Breast epithelium (tissue), 4 donors: ENCODE measurements at regions not wholly inside any gene's neighbourhood (a gene's known extent, or its start where the extent isn't known, plus 50 kb on each side); places are given as distances from the start of the nearest gene placed in this dataset.

ENCODE experiments used
- DNase-seq, 2 donors: peaks; one replicate each; pipeline ENCODE4 v3.0.0-alpha.2; 2019; ENCODE audit warnings: low spot score in 2 of 2
- H3K27ac ChIP-seq, 2 donors: fragments of 200-600 bp; sonication (generic) in 1 of 2; one replicate each; pipeline ENCODE4 v1.5.1; 2016 to 2019; ENCODE audit warnings: mild to moderate bottlenecking in 1 of 2
- H3K27me3 ChIP-seq, 2 donors: fragments of 200-600 bp; sonication (generic) in 1 of 2; one replicate each; pipeline versions ENCODE4 v1.5.1 to v1.6.0; 2017 to 2019; ENCODE audit warnings: control low read depth in 1 of 2, mild to moderate bottlenecking in 1 of 2
- H3K36me3 ChIP-seq: fragments of 200-600 bp; one replicate; pipeline ENCODE4 v1.5.1; 2019
- H3K4me1 ChIP-seq, 2 donors: fragments of 200-600 bp; sonication (generic); one replicate each; pipeline ENCODE4 v1.5.1; 2016 to 2019; ENCODE audit warnings: control low read depth in 1 of 2
- H3K4me3 ChIP-seq, 3 donors: fragments of 200-600 bp; sonication (generic); 1 replicate in 2 of 3; 2 replicates in 1 of 3; pipeline ENCODE4 v1.5.1; 2016 to 2019; ENCODE audit warnings: mild to moderate bottlenecking in 3 of 3, moderate library complexity in 2 of 3
- H3K9me3 ChIP-seq, 2 donors: fragments of 200-600 bp; sonication (generic) in 1 of 2; one replicate each; pipeline ENCODE4 v1.5.1; 2016 to 2019; ENCODE audit warnings: control low read depth in 1 of 2
- POLR2A ChIP-seq: fragments of 450-650 bp; IDR thresholded peaks from one replicate; pipeline ENCODE4 v1.6.1; 2016; ENCODE audit warnings: antibody characterized with exemption, mild to moderate bottlenecking, moderate library complexity
- POLR2AphosphoS5 ChIP-seq, 3 donors: sonication (generic); formaldehyde crosslinking; IDR thresholded peaks; one replicate each; pipeline ENCODE4 v1.6.1; 2017; ENCODE audit warnings: antibody characterized with exemption in 3 of 3
- intact Hi-C: fragments of 100-400 bp; cut with DNase I; formaldehyde crosslinking; loops from one replicate; pipeline ENCODE4 v1.15.1; 2023; ENCODE audit warnings: low total_unique reads
- TF ChIP-seq, protein P1 (sequence below), 3 donors: fragments of 450-650 bp; IDR thresholded peaks; one replicate each; pipeline ENCODE4 v1.5.1; 2016 to 2017; ENCODE audit warnings: antibody characterized with exemption in 3 of 3, mild to moderate bottlenecking in 3 of 3, moderate library complexity in 3 of 3

DNA sequence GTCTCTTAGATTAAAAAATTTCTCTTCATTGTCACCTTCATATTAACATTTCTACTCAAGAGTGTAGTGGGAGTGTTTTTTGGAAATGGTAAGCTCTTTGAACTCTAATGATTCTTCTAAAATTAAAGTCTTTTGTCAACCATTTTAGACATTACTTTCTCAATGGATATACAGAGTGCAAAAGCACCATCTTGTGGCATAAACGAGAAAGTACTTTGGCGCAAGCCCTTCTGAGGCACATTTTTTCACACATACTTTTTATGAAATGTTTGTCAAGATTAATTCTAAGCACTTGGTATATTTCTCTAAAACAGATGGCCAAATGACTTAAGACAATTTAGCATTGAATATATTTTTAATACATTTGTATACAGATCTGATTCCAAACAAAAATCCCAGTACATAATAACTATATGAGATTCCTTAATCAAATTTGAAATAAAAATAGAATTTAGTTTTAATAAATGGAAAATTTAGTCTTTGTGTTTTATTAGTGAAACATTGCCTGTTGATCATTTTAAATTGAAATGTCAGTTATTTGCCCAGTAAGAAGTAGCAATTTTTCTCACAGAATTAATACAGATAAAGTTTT lies 63.3 kb upstream of the GALNT5 start:
- DNase-seq: no peak
- no peak overlapping the region for H3K4me3 ChIP-seq
- H3K27me3 ChIP-seq: no peaks in the 10 kb centered on the region
- intact Hi-C loops: no loop called here
- no peaks in the 10 kb centered on the region for H3K4me1 ChIP-seq
- H3K27ac ChIP-seq: no peak overlapping the region
- no peaks in the 10 kb centered on the region for H3K36me3 ChIP-seq
- TF ChIP-seq POLR2AphosphoS5 (IDR thresholded peaks at IDR 0.05): no peak
- TF ChIP-seq, protein P1, sequence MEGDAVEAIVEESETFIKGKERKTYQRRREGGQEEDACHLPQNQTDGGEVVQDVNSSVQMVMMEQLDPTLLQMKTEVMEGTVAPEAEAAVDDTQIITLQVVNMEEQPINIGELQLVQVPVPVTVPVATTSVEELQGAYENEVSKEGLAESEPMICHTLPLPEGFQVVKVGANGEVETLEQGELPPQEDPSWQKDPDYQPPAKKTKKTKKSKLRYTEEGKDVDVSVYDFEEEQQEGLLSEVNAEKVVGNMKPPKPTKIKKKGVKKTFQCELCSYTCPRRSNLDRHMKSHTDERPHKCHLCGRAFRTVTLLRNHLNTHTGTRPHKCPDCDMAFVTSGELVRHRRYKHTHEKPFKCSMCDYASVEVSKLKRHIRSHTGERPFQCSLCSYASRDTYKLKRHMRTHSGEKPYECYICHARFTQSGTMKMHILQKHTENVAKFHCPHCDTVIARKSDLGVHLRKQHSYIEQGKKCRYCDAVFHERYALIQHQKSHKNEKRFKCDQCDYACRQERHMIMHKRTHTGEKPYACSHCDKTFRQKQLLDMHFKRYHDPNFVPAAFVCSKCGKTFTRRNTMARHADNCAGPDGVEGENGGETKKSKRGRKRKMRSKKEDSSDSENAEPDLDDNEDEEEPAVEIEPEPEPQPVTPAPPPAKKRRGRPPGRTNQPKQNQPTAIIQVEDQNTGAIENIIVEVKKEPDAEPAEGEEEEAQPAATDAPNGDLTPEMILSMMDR (IDR thresholded peaks at IDR 0.05): peak; percentile 47 to 67 (median 53)
- no peaks in the 10 kb centered on the region for H3K9me3 ChIP-seq

DNA sequence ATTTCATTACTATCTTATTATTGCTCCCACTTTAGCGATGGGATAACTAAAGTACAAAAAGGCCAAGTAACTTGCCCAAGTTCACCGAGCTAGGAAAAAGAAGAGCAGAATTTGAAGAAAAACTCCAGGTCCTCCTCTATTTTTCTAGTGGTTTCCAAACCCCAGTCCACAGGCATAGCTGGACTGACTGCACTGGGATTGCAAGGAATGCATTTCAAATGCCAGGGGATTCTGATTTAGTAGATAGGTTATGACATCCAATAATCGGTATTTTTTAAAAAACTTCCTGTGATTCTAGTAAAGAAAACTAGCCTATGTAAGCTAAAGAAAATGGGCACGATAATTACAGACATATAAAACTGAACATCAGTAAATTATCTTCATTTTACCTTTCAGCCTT lies 62.7 kb upstream of the GALNT5 start:
- intact Hi-C loops: no loop called here
- TF ChIP-seq POLR2A (no peak), POLR2AphosphoS5 (IDR thresholded peaks at IDR 0.05) (no peak)
- TF ChIP-seq, protein P1 (IDR thresholded peaks at IDR 0.05): no peak
- Histone ChIP-seq H3K4me3 (no peak overlapping the region), H3K27ac (no peak overlapping the region), H3K4me1 (no peaks in the 10 kb centered on the region), H3K9me3 (no peaks in the 10 kb centered on the region), H3K36me3 (no peaks in the 10 kb centered on the region), H3K27me3 (no peaks in the 10 kb centered on the region)
- DNase-seq: no peak

DNA sequence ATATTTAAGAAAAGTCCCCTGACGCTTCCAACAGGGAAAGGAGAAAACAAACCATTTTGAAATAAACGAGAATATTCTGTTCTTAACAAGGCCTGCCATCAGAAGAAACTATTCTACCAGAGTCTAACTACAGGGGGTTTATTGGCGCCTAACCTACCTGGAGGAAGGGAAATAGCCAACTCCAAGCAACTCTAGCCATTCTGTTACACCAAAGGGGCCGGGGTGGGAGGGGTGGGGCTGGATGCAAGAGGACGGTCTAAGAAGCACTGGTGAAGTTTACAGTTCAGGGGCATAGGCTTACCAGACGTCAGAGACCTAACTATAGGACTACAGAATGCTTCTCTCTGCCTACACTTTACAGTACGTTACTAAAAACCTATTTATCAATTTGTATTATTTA lies 60.5 kb upstream of the GALNT5 start:
- H3K36me3 ChIP-seq: no peaks in the 10 kb centered on the region
- TF ChIP-seq, protein P1 (IDR thresholded peaks at IDR 0.05): no peak
- TF ChIP-seq POLR2AphosphoS5 (IDR thresholded peaks at IDR 0.05) (no peak), POLR2A (no peak)
- H3K9me3 ChIP-seq: no peaks in the 10 kb centered on the region
- no peak overlapping the region for H3K27ac ChIP-seq
- no peaks in the 10 kb centered on the region for H3K4me1 ChIP-seq
- DNase-seq: no peak
- no peak overlapping the region for H3K4me3 ChIP-seq
- H3K27me3 ChIP-seq: no peaks in the 10 kb centered on the region
- intact Hi-C loops: no loop called here

DNA sequence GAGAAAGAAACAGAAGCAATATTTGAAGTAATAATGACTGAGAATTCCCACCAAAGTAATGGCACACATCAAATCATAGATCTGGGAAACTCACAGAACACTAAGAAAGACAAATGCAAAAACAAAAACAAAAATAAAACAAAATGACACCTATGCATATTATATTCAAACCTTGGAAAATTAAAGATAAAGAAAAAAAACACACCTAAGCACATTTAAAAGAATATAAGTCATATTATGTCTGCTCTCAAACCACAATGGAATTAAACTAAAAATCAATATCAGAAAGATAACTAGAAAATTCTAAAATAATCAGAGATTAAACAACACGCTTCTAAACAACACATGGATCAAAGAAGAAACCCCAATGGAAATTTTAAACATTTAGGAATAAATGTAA lies 59.7 kb upstream of the GALNT5 start:
- H3K9me3 ChIP-seq: no peaks in the 10 kb centered on the region
- H3K27me3 ChIP-seq: no peaks in the 10 kb centered on the region
- no peak overlapping the region for H3K27ac ChIP-seq
- TF ChIP-seq POLR2AphosphoS5 (IDR thresholded peaks at IDR 0.05) (no peak), POLR2A (no peak)
- TF ChIP-seq, protein P1 (IDR thresholded peaks at IDR 0.05): no peak
- H3K36me3 ChIP-seq: no peaks in the 10 kb centered on the region
- intact Hi-C loops: no loop called here
- DNase-seq: no peak
- no peak overlapping the region for H3K4me3 ChIP-seq
- no peaks in the 10 kb centered on the region for H3K4me1 ChIP-seq

DNA sequence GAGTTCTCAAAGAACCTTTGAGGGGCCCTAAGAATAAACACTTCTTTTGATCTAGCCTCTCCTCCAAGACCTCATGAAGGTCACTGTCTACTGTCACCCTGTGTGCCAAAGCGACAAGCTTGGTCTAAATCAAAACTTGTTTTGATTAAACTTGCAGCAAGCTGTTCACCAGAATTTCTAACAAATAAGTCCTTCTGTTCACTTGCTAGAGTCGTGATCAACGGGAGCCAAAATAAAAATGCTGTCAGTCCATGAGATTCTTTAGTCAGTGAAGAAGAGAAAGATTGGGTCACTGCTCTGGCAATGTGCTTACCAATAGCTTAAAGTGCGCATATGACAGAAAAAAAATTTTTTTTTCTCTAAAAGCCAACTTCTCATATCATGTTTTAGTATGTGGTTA lies 53.9 kb upstream of the GALNT5 start:
- DNase-seq: no peak
- no peak overlapping the region for H3K4me3 ChIP-seq
- intact Hi-C loops: no loop called here
- H3K27ac ChIP-seq: no peak overlapping the region
- TF ChIP-seq, protein P1 (IDR thresholded peaks at IDR 0.05): no peak
- no peak for TF ChIP-seq POLR2A
- no peak for TF ChIP-seq POLR2AphosphoS5 (IDR thresholded peaks at IDR 0.05)
- H3K9me3 ChIP-seq: no peaks in the 10 kb centered on the region
- no peaks in the 10 kb centered on the region for H3K36me3 ChIP-seq
- no peaks in the 10 kb centered on the region for H3K4me1 ChIP-seq
- no peaks in the 10 kb centered on the region for H3K27me3 ChIP-seq
